ENCODE measurements at regions not wholly inside any gene's neighbourhood (a gene's known extent, or its start where the extent isn't known, plus 50 kb on each side); places are given as distances from the start of the nearest gene placed in this dataset.

DNA sequence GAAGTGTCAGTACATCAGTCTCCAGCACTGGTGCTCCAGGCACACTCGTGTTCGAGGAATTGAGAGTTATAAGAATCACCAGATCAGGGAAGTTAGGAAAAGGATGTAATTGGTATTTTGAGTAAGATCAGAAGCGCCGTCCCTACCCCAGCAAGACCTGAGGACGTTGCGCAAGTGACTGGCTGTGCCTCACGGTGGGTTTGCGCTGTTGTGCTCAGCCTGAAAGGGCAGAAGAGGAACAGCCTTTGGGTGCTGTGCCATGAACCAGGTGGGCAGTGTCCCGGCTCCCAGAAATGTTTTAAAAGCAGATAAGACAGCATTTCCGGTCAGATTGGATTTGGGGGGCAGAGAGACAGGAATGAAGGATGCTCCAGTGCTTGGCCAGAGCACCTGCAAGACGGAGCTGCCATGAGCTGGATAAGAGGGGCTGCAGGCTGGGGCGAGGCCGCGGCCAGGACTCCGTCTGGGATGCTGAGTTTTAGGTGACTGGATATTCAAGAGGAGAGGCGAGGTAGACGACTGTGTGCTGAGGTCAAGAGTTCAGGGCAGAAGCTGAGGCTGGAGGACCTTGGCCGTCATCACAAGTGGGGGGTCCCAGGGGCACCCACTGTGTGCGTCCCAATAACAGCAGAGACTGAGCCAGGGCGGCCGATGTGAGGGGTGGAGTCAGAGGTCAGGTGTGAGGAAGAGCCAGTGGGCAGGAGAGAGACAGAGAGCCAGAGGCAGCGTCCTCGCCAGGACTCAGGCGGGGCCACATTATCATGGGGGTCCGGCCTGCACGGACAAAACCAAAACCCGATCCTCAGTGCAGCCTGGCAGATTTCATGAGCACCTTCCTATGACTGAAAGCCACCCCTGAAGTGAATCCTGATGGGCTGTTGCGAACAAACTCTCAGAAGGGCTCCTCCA, 77.7 kb upstream of the ALKAL2 start (continued):
- TF ChIP-seq E4F1 (IDR thresholded peaks at IDR 0.05; ENCODE audit: borderline replicate concordance, partially characterized antibody), result no peak

DNA sequence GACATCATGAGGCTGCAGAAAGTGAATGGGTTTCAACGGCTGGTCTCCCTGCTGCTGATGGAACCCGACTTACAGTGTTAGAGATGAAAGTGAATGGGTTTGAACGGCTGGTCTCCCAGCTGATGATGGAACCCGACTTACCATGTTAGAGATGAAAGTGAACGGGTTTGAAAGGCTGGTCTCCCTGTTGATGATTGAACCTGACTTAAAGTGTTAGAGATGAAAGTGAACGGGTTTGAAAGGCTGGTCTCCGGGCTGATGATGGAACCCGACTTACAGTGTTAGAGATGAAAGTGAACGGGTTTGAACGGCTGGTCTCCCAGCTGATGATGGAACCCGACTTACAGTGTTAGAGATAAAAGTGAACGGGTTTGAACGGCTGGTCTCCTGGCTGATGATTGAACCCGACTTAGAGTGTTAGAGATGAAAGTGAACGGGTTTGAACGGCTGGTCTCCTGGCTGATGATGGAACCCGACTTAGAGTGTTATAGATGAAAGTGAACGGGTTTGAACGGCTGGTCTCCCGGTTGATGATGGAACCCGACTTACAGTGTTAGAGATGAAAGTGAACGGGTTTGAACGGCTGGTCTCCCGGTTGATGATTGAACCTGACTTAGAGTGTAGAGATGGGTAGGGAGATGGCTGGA, 76.1 kb upstream of the ALKAL2 start:
- no TSS peak for BruUV-seq (replicated peaks)
- H3K9me3 ChIP-seq (replicated peaks; ENCODE audit: control insufficient read depth, insufficient read depth, low read length), result no peaks in the 10 kb centered on the region; the same call in 2 of the 3 replicates
- in situ Hi-C loops (cut with MboI), result no loop called here
- no peak for TF ChIP-seq BCLAF1 (IDR thresholded peaks at IDR 0.05)
- TF ChIP-seq BCL11A (IDR thresholded peaks at IDR 0.05; ENCODE audit: low read depth, low read length), result no peak
- no peak for TF ChIP-seq MXI1 (IDR thresholded peaks at IDR 0.05; ENCODE audit: low read depth, low read length)
- TF ChIP-seq CREB1 (IDR thresholded peaks at IDR 0.05; ENCODE audit: low read depth), result no peak
- no peak for TF ChIP-seq ZNF24 (IDR thresholded peaks at IDR 0.05)
- TF ChIP-seq EED (IDR thresholded peaks at IDR 0.05; ENCODE audit: low read depth), result no peak
- TF ChIP-seq, protein P1, sequence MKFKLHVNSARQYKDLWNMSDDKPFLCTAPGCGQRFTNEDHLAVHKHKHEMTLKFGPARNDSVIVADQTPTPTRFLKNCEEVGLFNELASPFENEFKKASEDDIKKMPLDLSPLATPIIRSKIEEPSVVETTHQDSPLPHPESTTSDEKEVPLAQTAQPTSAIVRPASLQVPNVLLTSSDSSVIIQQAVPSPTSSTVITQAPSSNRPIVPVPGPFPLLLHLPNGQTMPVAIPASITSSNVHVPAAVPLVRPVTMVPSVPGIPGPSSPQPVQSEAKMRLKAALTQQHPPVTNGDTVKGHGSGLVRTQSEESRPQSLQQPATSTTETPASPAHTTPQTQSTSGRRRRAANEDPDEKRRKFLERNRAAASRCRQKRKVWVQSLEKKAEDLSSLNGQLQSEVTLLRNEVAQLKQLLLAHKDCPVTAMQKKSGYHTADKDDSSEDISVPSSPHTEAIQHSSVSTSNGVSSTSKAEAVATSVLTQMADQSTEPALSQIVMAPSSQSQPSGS (IDR thresholded peaks at IDR 0.05; ENCODE audit: low read length), result no peak
- TF ChIP-seq RAD21 (IDR thresholded peaks at IDR 0.05; ENCODE audit: insufficient read depth, low read depth, low read length), result no peak
- no peak for TF ChIP-seq ZNF274 (IDR thresholded peaks at IDR 0.05; ENCODE audit: insufficient read depth, insufficient read length)
- TF ChIP-seq TCF12 (IDR thresholded peaks at IDR 0.05; ENCODE audit: low read depth, low read length), result no peak
- TF ChIP-seq KLF5 (IDR thresholded peaks at IDR 0.05; ENCODE audit: partially characterized antibody), result no peak

More for the DNA sequence above, 76.1 kb upstream of the ALKAL2 start:
- Histone ChIP-seq H3K4me3 (no peak overlapping the region), H2AFZ (ENCODE audit: control insufficient read depth, low read depth, low read length) (no peak overlapping the region), H3K79me2 (ENCODE audit: control insufficient read depth, insufficient read depth, low read length) (no peaks in the 10 kb centered on the region), H3K27ac (ENCODE audit: control insufficient read depth, insufficient read depth) (no peak overlapping the region), H3K9ac (ENCODE audit: control insufficient read depth, insufficient read depth, low read length) (no peak overlapping the region), H3K27me3 (replicated peaks in 1 of 2; ENCODE audit: control insufficient read depth in 2 of 2, insufficient read depth in 2 of 2, low read length in 1 of 2) (no peaks in the 10 kb centered on the region; a peak in 1 of 4 replicates), H3K36me3 (ENCODE audit: control insufficient read depth in 2 of 2, insufficient read depth in 2 of 2, low read length in 1 of 2) (no peaks in the 10 kb centered on the region), H4K20me1 (ENCODE audit: control insufficient read depth, insufficient read depth) (no peaks in the 10 kb centered on the region), H3K4me1 (ENCODE audit: control insufficient read depth, insufficient read depth, low read length) (no peaks in the 10 kb centered on the region), H3K4me2 (ENCODE audit: control insufficient read depth, insufficient read depth) (no peak overlapping the region)
- RAD21 ChIA-PET (ENCODE audit: unreplicated experiment), result no interaction called here
- intact Hi-C loops (cut with micrococcal nuclease; ENCODE audit: unreplicated experiment), result no loop called here
- POLR2A ChIA-PET, result no interaction called here
- FAIRE-seq (no peak), ATAC-seq (no peak), DNase-seq (ENCODE audit: low read depth, low spot score) (no peak)
- SMC1A ChIA-PET (ENCODE audit: uncharacterized antibody, unreplicated experiment), result no interaction called here
- CTCF ChIA-PET, result no interaction called here
- WGBS (ENCODE audit: insufficient coverage, insufficient replicate concordance, low lambda C conversion rate, missing lambda C conversion rate), result 54% methylated on average over 24 of the region's 24 CpGs

All from GM12878 (cell line).